HG03064 (cell line): ENCODE measurements at regions not wholly inside any gene's neighbourhood (a gene's known extent, or its start where the extent isn't known, plus 50 kb on each side); places are given as distances from the start of the nearest gene placed in this dataset.
"Not testable (repeated sequence)": the region's sequence is repeated elsewhere in the genome, so short reads cannot be mapped to it uniquely, and the experiment has no call there.

ENCODE experiments used
- ATAC-seq: cut with Tn5 transposase; IDR thresholded peaks from one replicate; pipeline ENCODE4 v1.9.1; 2021; ENCODE audit warnings: low read depth; ENCODE audit not compliant: unreplicated experiment

DNA sequence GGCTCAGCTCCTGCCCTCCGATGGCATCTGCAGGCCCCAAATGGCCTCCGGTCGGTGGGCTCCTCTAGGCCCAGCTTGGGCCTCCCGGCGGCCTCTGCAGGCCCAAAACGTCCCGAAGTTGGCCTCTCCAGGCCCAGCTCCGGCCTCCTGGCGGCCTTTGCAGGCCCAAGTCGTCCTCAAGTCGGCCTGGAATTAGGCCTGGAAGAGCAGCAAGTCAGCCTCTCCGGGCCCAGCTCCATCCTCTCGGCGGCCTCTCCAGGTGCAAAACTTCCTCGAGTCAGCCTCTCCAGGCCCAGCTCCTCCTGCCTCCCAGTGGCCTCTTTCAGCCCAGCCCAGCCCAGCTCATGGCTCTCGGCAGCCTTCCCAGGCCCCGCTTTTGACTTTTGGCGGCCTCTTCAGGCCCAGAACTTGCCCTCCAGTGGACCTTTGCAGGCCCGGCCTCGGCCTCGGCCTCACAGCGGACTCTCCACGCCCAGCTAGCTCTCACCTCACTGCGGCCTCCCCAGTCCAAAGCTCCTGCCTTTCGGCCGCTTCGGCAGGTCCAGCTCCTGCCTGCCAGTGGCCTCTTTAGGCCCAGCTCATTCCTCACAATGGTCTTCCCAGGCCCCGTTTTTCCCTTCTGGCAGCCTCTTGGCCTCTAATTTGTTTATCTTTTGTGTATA, 357.3 kb downstream of the ZNF37A start:
- ATAC-seq, result not testable (repeated sequence)
